ENCODE measurements at regions not wholly inside any gene's neighbourhood (a gene's known extent, or its start where the extent isn't known, plus 50 kb on each side); places are given as distances from the start of the nearest gene placed in this dataset.

DNA sequence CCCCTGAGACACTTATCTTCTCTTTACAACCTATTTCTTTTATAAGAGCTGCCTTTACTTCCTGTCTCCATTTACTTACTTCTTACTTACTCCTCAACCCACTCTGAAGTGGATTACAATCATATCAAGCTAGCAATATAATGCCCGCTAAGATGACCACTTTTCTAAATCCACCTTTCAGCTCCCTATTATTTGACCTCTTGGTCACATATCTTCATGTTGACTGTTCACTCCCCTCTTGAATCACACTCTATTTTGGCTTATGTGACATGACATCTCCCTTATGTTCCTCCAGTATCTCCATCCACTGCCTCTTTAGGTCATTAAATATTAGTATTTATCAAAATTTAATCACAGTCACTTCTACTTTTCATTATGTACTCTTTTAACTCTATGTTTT, 255.3 kb upstream of the TRPC7 start:
- TF ChIP-seq POLR2AphosphoS5 (IDR thresholded peaks at IDR 0.05; ENCODE audit: low read depth): no peak
- TF ChIP-seq, protein P1, sequence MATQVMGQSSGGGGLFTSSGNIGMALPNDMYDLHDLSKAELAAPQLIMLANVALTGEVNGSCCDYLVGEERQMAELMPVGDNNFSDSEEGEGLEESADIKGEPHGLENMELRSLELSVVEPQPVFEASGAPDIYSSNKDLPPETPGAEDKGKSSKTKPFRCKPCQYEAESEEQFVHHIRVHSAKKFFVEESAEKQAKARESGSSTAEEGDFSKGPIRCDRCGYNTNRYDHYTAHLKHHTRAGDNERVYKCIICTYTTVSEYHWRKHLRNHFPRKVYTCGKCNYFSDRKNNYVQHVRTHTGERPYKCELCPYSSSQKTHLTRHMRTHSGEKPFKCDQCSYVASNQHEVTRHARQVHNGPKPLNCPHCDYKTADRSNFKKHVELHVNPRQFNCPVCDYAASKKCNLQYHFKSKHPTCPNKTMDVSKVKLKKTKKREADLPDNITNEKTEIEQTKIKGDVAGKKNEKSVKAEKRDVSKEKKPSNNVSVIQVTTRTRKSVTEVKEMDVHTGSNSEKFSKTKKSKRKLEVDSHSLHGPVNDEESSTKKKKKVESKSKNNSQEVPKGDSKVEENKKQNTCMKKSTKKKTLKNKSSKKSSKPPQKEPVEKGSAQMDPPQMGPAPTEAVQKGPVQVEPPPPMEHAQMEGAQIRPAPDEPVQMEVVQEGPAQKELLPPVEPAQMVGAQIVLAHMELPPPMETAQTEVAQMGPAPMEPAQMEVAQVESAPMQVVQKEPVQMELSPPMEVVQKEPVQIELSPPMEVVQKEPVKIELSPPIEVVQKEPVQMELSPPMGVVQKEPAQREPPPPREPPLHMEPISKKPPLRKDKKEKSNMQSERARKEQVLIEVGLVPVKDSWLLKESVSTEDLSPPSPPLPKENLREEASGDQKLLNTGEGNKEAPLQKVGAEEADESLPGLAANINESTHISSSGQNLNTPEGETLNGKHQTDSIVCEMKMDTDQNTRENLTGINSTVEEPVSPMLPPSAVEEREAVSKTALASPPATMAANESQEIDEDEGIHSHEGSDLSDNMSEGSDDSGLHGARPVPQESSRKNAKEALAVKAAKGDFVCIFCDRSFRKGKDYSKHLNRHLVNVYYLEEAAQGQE (IDR thresholded peaks at IDR 0.05; ENCODE audit: unreplicated experiment): no peak
- TF ChIP-seq EZH2 (IDR thresholded peaks at IDR 0.05; ENCODE audit: low read depth, unreplicated experiment): no peak
- TF ChIP-seq, protein P2, sequence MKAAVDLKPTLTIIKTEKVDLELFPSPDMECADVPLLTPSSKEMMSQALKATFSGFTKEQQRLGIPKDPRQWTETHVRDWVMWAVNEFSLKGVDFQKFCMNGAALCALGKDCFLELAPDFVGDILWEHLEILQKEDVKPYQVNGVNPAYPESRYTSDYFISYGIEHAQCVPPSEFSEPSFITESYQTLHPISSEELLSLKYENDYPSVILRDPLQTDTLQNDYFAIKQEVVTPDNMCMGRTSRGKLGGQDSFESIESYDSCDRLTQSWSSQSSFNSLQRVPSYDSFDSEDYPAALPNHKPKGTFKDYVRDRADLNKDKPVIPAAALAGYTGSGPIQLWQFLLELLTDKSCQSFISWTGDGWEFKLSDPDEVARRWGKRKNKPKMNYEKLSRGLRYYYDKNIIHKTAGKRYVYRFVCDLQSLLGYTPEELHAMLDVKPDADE (IDR thresholded peaks at IDR 0.05): no peak
- no peak for TF ChIP-seq CTCF (conservative IDR thresholded peaks at IDR 0.05; ENCODE audit: low read depth in 2 of 2)
- TF ChIP-seq JUNB (IDR thresholded peaks at IDR 0.05; ENCODE audit: unreplicated experiment): no peak
- no peak for TF ChIP-seq CREB1 (CRISPR knock-in tag; IDR thresholded peaks at IDR 0.05; ENCODE audit: low read depth)

Data from GM23338 (cell line).